ENCODE measurements at regions not wholly inside any gene's neighbourhood (a gene's known extent, or its start where the extent isn't known, plus 50 kb on each side); places are given as distances from the start of the nearest gene placed in this dataset.

- no peaks in the 10 kb centered on the region for H3K36me3 ChIP-seq
- H3K27ac ChIP-seq = no peak overlapping the region
- no peaks in the 10 kb centered on the region for H3K27me3 ChIP-seq
- no peak overlapping the region for H3K4me3 ChIP-seq
- DNase-seq (ENCODE audit: low spot score) = no peak
- TF ChIP-seq CTCF (IDR thresholded peaks at IDR 0.05) = no peak
- H3K9me3 ChIP-seq = no peaks in the 10 kb centered on the region
- no peaks in the 10 kb centered on the region for H3K4me1 ChIP-seq
Measured at GRCh38 chr14:54208751-54209150, 188.1 kb upstream of the CDKN3 start.

GRCh38 chr14:54209511-54210250 is 187.1 kb upstream of the CDKN3 start:
- H3K27ac ChIP-seq = no peak overlapping the region
- no peaks in the 10 kb centered on the region for H3K4me1 ChIP-seq
- no peak for TF ChIP-seq CTCF (IDR thresholded peaks at IDR 0.05)
- no peak for DNase-seq (ENCODE audit: low spot score)
- H3K4me3 ChIP-seq = no peak overlapping the region
- H3K36me3 ChIP-seq = no peaks in the 10 kb centered on the region
- H3K9me3 ChIP-seq = no peaks in the 10 kb centered on the region
- H3K27me3 ChIP-seq = no peaks in the 10 kb centered on the region

- Histone ChIP-seq H3K27me3 (no peaks in the 10 kb centered on the region), H3K36me3 (no peaks in the 10 kb centered on the region), H3K9me3 (no peaks in the 10 kb centered on the region), H3K4me1 (no peaks in the 10 kb centered on the region), H3K4me3 (no peak overlapping the region), H3K27ac (peak overlapping the region; percentile 42 to 52)
- no peak for DNase-seq (ENCODE audit: low spot score)
- no peak for TF ChIP-seq CTCF (IDR thresholded peaks at IDR 0.05)
Measured at GRCh38 chr14:54211551-54212308, 185.1 kb upstream of the CDKN3 start.

- Histone ChIP-seq H3K27ac (no peak overlapping the region), H3K4me1 (no peaks in the 10 kb centered on the region), H3K4me3 (no peak overlapping the region), H3K36me3 (no peaks in the 10 kb centered on the region), H3K9me3 (no peaks in the 10 kb centered on the region), H3K27me3 (no peaks in the 10 kb centered on the region)
- no peak for DNase-seq (ENCODE audit: low spot score)
- TF ChIP-seq CTCF (IDR thresholded peaks at IDR 0.05) = no peak
Measured at GRCh38 chr14:54213536-54213935, 183.3 kb upstream of the CDKN3 start.

- no peak for DNase-seq (ENCODE audit: low spot score)
- H3K4me3 ChIP-seq = no peak overlapping the region
- H3K27me3 ChIP-seq = no peaks in the 10 kb centered on the region
- TF ChIP-seq CTCF (IDR thresholded peaks at IDR 0.05) = no peak
- H3K4me1 ChIP-seq = peaks cover 0 to 7% of the 10 kb centered on the region in 2 donors
- no peak overlapping the region for H3K27ac ChIP-seq
- no peaks in the 10 kb centered on the region for H3K36me3 ChIP-seq
- no peaks in the 10 kb centered on the region for H3K9me3 ChIP-seq
Measured at GRCh38 chr14:54216827-54217226, 180.0 kb upstream of the CDKN3 start.

Data from right atrium auricular region (tissue), 2 donors.